HCT116 (cell line): ENCODE measurements at regions not wholly inside any gene's neighbourhood (a gene's known extent, or its start where the extent isn't known, plus 50 kb on each side); places are given as distances from the start of the nearest gene placed in this dataset.

Experiments used
- ATAC-seq: fragments of 200-7000 bp; cut with Tn5 transposase; 2 replicates; pipeline ENCODE4 v1.9.1; 2020; ENCODE audit warnings: mild to moderate bottlenecking, moderate library complexity
- BruUV-seq: library from RNA; stranded (reverse); fragments of 400-500 nt; replicated peaks from 2 replicates; lab custom pipeline; 2021; lab: Mats Ljungman, UMichigan
- CTCF ChIA-PET: fragments of 300-600 bp; sonication (Branson Sonifier 250); formaldehyde crosslinking; loops from one replicate; lab custom pipeline; 2021; ENCODE audit warnings: antibody characterized with exemption; lab: Charles Lee
- POLR2A ChIA-PET: fragments of 300-600, 350-600 bp; sonication (Branson Sonifier 250); formaldehyde crosslinking; loops from one replicate; lab custom pipeline; 2021; ENCODE audit warnings: antibody characterized with exemption; lab: Charles Lee
- RAD21 ChIA-PET, 2 experiments: fragments of 300-600 bp; sonication (Branson Sonifier 250); formaldehyde crosslinking; loops; one replicate each; lab custom pipeline; 2023; ENCODE audit warnings: low total read pairs in 2 of 2; ENCODE audit not compliant: uncharacterized antibody in 2 of 2, unreplicated experiment in 2 of 2, low non-redundant PET in 1 of 2; lab: Charles Lee
- DNase-seq: peaks from one replicate; pipeline ENCODE4 v3.0.0-alpha.2; 2010; ENCODE audit warnings: low read depth, low spot score
- H2AFZ ChIP-seq: fragments of 200-600 bp; shearing (Covaris generic), sonication (generic); 2 replicates; pipeline ENCODE4 v1.6.1; 2017; ENCODE audit warnings: low read depth, mixed run types, mixed read lengths, antibody characterized with exemption, low read length; ENCODE audit not compliant: poor library complexity, severe bottlenecking
- H3K27ac ChIP-seq: 2 replicates; pipeline ENCODE4 v1.5.1; 2012; ENCODE audit warnings: low read depth, low read length
- H3K27me3 ChIP-seq: fragments of 200-600 bp; sonication (generic); 2 replicates; pipeline ENCODE4 v1.6.1; 2016; ENCODE audit warnings: mixed run types, low read length, mixed read lengths; ENCODE audit not compliant: insufficient read depth
- H3K36me3 ChIP-seq, 2 experiments: fragments of 200-500 bp in 1 of 2; fragments of 200-600 bp in 1 of 2; sonication (Bioruptor generic) in 1 of 2; sonication (generic) in 1 of 2; 2 replicates each; pipeline versions ENCODE4 v1.5.1 to v1.6.1; 2014 to 2016; ENCODE audit warnings: low read length in 2 of 2, inconsistent platforms in 1 of 2, mixed read lengths in 1 of 2, mixed run types in 1 of 2; ENCODE audit not compliant: insufficient read depth in 2 of 2, control insufficient read depth in 1 of 2
- H3K4me1 ChIP-seq, 2 experiments: fragments of 200-600 bp in 1 of 2; sonication (generic) in 1 of 2; 2 replicates each; pipeline versions ENCODE4 v1.5.1 to v1.6.1; 2012 to 2017; ENCODE audit warnings: low read length in 2 of 2, inconsistent platforms in 1 of 2, mild to moderate bottlenecking in 1 of 2, mixed read lengths in 1 of 2, mixed run types in 1 of 2, moderate library complexity in 1 of 2; ENCODE audit not compliant: insufficient read depth in 2 of 2, control insufficient read depth in 1 of 2
- H3K4me2 ChIP-seq: fragments of 200-600 bp; sonication (generic); 2 replicates; pipeline ENCODE4 v1.6.1; 2017; ENCODE audit warnings: mixed run types, low read length, mixed read lengths
- H3K4me3 ChIP-seq, 2 experiments: fragments of 200-600 bp in 1 of 2; sonication (generic) in 1 of 2; replicated peaks in 1 of 2; 2 replicates each; pipeline ENCODE4 v1.5.1; 2011 to 2016; ENCODE audit warnings: low read length in 2 of 2, control low read depth in 1 of 2, low read depth in 1 of 2, mild to moderate bottlenecking in 1 of 2, mixed read lengths in 1 of 2, mixed run types in 1 of 2
- H3K79me2 ChIP-seq: fragments of 200-600 bp; sonication (generic); 2 replicates; pipeline ENCODE4 v1.6.1; 2017; ENCODE audit warnings: mild to moderate bottlenecking, mixed run types, low read length, moderate library complexity, mixed read lengths; ENCODE audit not compliant: insufficient read depth
- H3K9ac ChIP-seq: fragments of 200-600 bp; sonication (generic); 2 replicates; pipeline ENCODE4 v1.6.1; 2016; ENCODE audit warnings: low read length, mixed read lengths
- H3K9me2 ChIP-seq: fragments of 200-600 bp; sonication (generic), shearing (Covaris generic); 2 replicates; pipeline ENCODE4 v1.6.1; 2017; ENCODE audit warnings: mixed run types, mild to moderate bottlenecking, moderate library complexity; ENCODE audit not compliant: insufficient read depth
- H3K9me3 ChIP-seq, 2 experiments: fragments of 200-500 bp in 1 of 2; fragments of 200-600 bp in 1 of 2; sonication (Bioruptor generic) in 1 of 2; sonication (generic) in 1 of 2; 2 replicates each; pipeline ENCODE4 v1.6.1; 2014 to 2017; ENCODE audit warnings: low read length in 2 of 2, mixed read lengths in 2 of 2, inconsistent platforms in 1 of 2, low read depth in 1 of 2, mild to moderate bottlenecking in 1 of 2, mixed run types in 1 of 2, moderate library complexity in 1 of 2; ENCODE audit not compliant: control insufficient read depth in 1 of 2, insufficient read depth in 1 of 2
- H4K20me1 ChIP-seq: fragments of 200-600 bp; sonication (generic), shearing (Covaris generic); 2 replicates; pipeline ENCODE4 v1.6.1; 2017; ENCODE audit warnings: mixed run types, mild to moderate bottlenecking, moderate library complexity; ENCODE audit not compliant: insufficient read depth
- EGR1 ChIP-seq: IDR thresholded peaks from 2 replicates; pipeline ENCODE4 v1.6.1; 2012; ENCODE audit warnings: low read depth
- ELF1 ChIP-seq: IDR thresholded peaks from 2 replicates; pipeline ENCODE4 v1.6.1; 2012; ENCODE audit warnings: low read depth, borderline replicate concordance
- EZH2 ChIP-seq: fragments of 200-600 bp; sonication (generic); IDR thresholded peaks from 2 replicates; pipeline ENCODE4 v1.6.1; 2017; ENCODE audit warnings: antibody characterized with exemption, mixed run types
- EZH2phosphoT487 ChIP-seq: fragments of 200-600 bp; IDR thresholded peaks from 2 replicates; pipeline ENCODE4 v1.6.1; 2018; ENCODE audit warnings: antibody characterized with exemption, borderline replicate concordance
- JUND ChIP-seq: IDR thresholded peaks from 2 replicates; pipeline ENCODE4 v1.6.1; 2012
- SIN3A ChIP-seq: IDR thresholded peaks from 2 replicates; pipeline ENCODE4 v1.6.1; 2012; ENCODE audit warnings: low read depth
- SP1 ChIP-seq: IDR thresholded peaks from 2 replicates; pipeline ENCODE4 v1.6.1; 2012; ENCODE audit warnings: low read depth
- SRF ChIP-seq: IDR thresholded peaks from 2 replicates; pipeline ENCODE4 v1.6.1; 2012; ENCODE audit warnings: low read depth
- TCF7L2 ChIP-seq: IDR thresholded peaks from 2 replicates; pipeline ENCODE4 v1.7.0; 2011; ENCODE audit warnings: borderline replicate concordance, inconsistent platforms; ENCODE audit not compliant: insufficient read depth, insufficient read length; ENCODE audit errors: extremely low read depth
- ZFX ChIP-seq: fragments of 450-650 bp; IDR thresholded peaks from 2 replicates; pipeline ENCODE4 v1.6.1; 2017
- ZNF274 ChIP-seq: fragments of 200-500 bp; sonication (Bioruptor generic); IDR thresholded peaks from 2 replicates; pipeline ENCODE4 v1.6.1; 2014; ENCODE audit warnings: mild to moderate bottlenecking, low read depth, low read length, inconsistent platforms
- intact Hi-C: fragments of 100-400 bp; cut with micrococcal nuclease; formaldehyde crosslinking; loops from 2 replicates; pipeline ENCODE4 v1.10.0; 2022
- TF ChIP-seq, protein P1 (sequence below): IDR thresholded peaks from 2 replicates; pipeline ENCODE4 v1.6.1; 2012; ENCODE audit warnings: low read depth
- TF ChIP-seq, protein P2 (sequence below): IDR thresholded peaks from 2 replicates; pipeline ENCODE4 v1.6.1; 2012
- TF ChIP-seq, protein P3 (sequence below): IDR thresholded peaks from 2 replicates; pipeline ENCODE4 v1.6.1; 2012

DNA sequence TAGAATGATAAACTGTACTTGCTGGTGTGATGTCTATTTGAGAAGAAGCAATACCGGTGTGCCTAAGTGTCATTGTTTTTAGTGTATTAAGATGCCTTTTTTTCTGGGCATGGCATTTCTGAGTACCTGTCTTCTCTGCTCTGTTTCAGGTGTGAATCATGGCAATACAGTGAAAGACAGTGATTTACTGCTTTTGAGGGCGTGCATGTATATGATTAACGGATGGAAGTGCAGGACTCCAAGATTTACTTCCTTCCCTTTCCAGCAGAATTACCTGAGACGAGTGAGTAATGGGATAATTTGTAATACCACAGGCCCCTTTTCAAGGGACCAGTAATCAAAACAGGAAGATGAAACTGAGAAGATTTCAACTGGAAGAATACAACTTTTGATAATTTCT is 315.8 kb downstream of the SOX4 start (continued):
- TF ChIP-seq, protein P1, sequence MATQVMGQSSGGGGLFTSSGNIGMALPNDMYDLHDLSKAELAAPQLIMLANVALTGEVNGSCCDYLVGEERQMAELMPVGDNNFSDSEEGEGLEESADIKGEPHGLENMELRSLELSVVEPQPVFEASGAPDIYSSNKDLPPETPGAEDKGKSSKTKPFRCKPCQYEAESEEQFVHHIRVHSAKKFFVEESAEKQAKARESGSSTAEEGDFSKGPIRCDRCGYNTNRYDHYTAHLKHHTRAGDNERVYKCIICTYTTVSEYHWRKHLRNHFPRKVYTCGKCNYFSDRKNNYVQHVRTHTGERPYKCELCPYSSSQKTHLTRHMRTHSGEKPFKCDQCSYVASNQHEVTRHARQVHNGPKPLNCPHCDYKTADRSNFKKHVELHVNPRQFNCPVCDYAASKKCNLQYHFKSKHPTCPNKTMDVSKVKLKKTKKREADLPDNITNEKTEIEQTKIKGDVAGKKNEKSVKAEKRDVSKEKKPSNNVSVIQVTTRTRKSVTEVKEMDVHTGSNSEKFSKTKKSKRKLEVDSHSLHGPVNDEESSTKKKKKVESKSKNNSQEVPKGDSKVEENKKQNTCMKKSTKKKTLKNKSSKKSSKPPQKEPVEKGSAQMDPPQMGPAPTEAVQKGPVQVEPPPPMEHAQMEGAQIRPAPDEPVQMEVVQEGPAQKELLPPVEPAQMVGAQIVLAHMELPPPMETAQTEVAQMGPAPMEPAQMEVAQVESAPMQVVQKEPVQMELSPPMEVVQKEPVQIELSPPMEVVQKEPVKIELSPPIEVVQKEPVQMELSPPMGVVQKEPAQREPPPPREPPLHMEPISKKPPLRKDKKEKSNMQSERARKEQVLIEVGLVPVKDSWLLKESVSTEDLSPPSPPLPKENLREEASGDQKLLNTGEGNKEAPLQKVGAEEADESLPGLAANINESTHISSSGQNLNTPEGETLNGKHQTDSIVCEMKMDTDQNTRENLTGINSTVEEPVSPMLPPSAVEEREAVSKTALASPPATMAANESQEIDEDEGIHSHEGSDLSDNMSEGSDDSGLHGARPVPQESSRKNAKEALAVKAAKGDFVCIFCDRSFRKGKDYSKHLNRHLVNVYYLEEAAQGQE, result no peak
- TF ChIP-seq SIN3A, result no peak
- TF ChIP-seq, all 23 proteins: peak for 0

DNA sequence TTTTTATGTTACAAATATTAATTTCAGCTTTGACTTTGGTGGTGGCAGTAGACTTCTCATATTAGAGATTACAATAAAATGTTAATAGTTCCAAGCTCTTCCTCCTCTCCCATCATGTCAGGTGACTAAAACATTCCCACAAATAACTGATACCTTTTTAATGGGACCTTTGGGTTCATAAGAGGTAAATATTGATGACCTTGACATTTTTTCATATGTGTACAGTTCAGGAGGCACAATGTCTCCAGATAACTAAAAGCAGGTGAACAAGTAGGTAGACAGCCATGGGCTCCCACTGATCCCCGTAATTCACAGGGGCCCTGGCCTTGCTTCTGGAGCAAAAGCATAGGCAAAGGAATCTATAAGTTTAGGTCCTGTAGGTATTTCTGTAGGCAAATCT is 317.7 kb downstream of the SOX4 start:
- POLR2A ChIA-PET, result no interaction called here
- intact Hi-C loops, result no loop called here
- no peak for DNase-seq
- H3K4me1 ChIP-seq, result no peaks in the 10 kb centered on the region
- CTCF ChIA-PET, result no interaction called here
- H3K9ac ChIP-seq, result no peak overlapping the region
- H3K9me2 ChIP-seq, result no peaks in the 10 kb centered on the region
- H3K4me2 ChIP-seq, result no peak overlapping the region
- no peaks in the 10 kb centered on the region for H3K27me3 ChIP-seq
- no peaks in the 10 kb centered on the region for H3K79me2 ChIP-seq
- H3K9me3 ChIP-seq, result no peaks in the 10 kb centered on the region
- BruUV-seq, result no TSS peak
- TF ChIP-seq ZNF274 (no peak), SP1 (no peak), JUND (no peak), EZH2phosphoT487 (no peak), ZFX (no peak), EGR1 (no peak), SRF (no peak), TCF7L2 (no peak), ELF1 (no peak), SIN3A (no peak), EZH2 (no peak)
- TF ChIP-seq, protein P1, result no peak
- TF ChIP-seq, protein P2, sequence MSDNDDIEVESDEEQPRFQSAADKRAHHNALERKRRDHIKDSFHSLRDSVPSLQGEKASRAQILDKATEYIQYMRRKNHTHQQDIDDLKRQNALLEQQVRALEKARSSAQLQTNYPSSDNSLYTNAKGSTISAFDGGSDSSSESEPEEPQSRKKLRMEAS, result no peak
- TF ChIP-seq, protein P3, sequence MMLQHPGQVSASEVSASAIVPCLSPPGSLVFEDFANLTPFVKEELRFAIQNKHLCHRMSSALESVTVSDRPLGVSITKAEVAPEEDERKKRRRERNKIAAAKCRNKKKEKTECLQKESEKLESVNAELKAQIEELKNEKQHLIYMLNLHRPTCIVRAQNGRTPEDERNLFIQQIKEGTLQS, result no peak
- H4K20me1 ChIP-seq, result no peaks in the 10 kb centered on the region
- H3K27ac ChIP-seq, result no peak overlapping the region
- RAD21 ChIA-PET, result no interaction called here
- no peak overlapping the region for H3K4me3 ChIP-seq
- no peak overlapping the region for H2AFZ ChIP-seq
- H3K36me3 ChIP-seq, result no peaks in the 10 kb centered on the region
- ATAC-seq, result no peak
